HG03354 (cell line): ENCODE measurements at regions not wholly inside any gene's neighbourhood (a gene's known extent, or its start where the extent isn't known, plus 50 kb on each side); places are given as distances from the start of the nearest gene placed in this dataset.

Experiments
- ATAC-seq: cut with Tn5 transposase; IDR thresholded peaks from one replicate; pipeline ENCODE4 v1.9.1; 2021; ENCODE audit warnings: mild to moderate bottlenecking; ENCODE audit not compliant: unreplicated experiment, poor library complexity, severe bottlenecking

GRCh38 chr17:77637818-77638575, 320.5 kb upstream of the TNRC6C start:
- ATAC-seq, result no peak

DNA sequence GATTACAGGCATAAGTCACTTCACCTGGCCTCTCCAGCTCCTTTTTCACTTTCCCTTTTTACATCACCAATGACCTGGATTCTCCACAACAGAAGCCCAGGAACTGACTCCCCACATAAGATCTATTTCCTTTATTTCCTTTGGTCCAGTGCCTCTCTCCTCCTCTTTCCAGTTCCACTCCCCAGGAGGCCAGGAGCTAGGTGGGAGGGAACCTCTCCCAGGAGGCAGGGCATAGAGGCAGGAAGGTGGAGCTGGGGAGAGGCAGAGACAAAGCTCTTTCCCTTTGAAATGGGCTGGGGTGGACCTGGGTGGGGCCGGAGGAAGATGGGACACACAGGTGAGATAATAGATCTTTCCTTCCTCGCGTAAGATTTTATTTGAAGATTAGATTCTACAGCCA, 318.3 kb upstream of the TNRC6C start:
- no peak for ATAC-seq

DNA sequence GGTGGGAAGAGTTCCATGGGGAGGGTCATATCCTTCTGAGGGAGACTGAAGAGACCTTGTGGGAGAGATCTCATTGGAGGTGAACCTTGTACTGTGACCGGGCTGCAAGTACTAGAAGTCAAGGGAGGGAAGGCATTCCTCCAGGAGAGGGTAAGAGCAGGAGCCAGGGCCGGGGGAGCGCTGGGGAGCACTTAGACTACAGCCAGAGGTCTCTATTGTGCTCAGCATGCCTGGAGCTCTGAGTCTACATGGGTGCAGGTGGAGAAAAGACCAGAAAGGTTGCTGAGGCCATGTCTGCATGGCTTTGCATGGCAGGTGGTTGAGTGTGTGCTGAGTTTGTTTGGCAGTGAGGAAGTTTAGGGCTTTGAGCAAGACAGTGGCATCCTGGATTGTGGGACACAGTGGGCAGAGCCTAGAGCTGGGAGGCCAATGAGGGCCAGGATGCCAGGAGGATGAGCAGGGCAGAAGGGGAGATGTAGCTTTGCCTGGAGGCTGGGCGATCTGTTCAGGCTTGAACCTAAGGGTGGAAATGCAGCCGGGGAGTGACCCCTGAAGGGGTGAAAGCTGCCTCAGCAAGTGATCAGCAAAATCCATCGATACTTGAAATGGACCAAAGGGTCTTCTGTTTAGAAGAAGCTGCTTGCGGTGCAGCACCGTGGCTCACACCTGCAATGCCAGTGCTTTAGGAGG, 317.4 kb upstream of the TNRC6C start:
- ATAC-seq, result no peak

- ATAC-seq, result no peak
Measured at GRCh38 chr17:77641718-77642117, 316.8 kb upstream of the TNRC6C start.

- ATAC-seq, result no peak
Measured at GRCh38 chr17:77644181-77645071, 314.1 kb upstream of the TNRC6C start.

- ATAC-seq, result no peak
Measured at GRCh38 chr17:77645072-77646045, 313.1 kb upstream of the TNRC6C start.

DNA sequence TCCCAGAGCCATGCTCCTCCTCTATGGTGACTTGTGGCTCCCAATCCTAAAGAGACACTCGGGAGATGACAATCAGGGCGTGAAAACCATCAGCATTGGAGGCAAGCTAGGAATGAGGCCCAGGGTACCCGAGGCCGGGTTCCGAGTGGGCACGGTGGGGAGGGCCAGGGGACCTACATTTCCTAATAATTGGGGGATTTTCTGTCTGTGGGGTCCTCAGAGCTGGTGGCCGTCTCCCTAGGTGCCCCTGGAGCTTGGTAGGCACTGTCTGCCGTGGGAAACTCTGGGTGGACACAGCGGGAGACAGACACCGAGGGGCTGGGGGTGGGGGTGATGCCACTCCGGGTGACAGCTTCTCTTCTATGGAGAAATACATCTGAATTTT, 312.5 kb upstream of the TNRC6C start:
- no peak for ATAC-seq

GRCh38 chr17:77647531-77647930, 311.0 kb upstream of the TNRC6C start:
- no peak for ATAC-seq

DNA sequence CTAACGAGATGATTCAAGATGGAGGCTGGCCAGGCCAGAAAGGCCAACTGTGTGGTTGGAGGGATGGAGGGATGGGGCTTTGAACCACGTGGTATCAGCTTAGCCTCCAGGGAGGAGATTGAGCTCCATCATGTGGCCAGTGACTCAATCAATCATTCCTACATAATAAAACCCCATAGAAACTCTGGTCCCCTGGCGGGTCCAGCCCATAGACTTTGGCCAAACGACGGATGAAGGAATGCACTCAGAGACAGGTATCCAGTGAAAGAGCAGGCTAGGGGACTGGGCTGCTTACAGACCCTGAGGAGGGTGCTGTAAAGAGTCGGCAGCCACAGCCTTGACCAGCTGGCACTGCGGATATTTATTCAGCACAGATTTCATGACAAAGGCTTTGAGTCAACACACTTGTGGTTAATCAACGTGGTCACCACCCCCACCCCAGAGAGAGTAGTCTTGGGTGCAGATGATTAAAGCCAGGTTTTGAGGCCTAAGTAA, 308.7 kb upstream of the TNRC6C start:
- no peak for ATAC-seq

DNA sequence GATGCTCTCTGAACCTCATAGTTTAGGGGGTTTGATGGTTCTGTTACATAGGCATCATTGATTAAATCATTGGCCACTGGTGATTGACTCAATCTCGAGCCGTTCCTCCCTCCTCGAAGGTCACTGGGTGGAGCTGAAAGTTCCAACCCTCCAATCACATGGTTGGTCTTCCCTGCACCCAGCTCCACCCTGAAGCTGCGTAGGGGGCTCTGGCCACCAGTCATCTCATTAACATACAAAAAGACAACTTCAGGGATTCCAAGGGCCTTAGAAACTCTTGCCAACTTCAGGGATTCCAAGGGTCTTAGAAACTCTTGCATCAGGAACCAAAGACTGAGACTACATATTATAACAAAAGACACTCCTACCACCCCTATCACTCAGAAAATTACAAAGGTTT, 306.5 kb upstream of the TNRC6C start:
- no peak for ATAC-seq

- ATAC-seq, result no peak
Measured at GRCh38 chr17:77654296-77654695, 304.2 kb upstream of the TNRC6C start.

DNA sequence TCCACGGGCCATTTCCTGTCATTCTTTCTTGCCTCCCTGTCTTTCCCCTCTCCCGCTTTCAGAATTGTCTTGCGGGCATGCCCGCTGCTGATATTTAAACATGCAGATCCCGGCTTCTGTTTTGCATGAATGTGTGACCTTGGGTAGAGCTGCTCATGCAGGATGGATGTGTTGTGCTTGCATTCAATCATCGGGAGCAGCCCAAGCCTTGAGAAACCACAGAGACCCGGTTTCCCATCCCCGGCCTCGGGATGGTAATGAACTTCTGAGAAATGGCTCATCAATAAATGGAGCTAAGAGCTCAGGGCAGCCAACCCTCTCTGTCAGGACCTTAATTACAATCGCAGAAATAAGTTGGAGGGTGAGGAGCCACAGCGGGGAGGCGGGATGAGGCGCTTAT, 303.7 kb upstream of the TNRC6C start:
- no peak for ATAC-seq

DNA sequence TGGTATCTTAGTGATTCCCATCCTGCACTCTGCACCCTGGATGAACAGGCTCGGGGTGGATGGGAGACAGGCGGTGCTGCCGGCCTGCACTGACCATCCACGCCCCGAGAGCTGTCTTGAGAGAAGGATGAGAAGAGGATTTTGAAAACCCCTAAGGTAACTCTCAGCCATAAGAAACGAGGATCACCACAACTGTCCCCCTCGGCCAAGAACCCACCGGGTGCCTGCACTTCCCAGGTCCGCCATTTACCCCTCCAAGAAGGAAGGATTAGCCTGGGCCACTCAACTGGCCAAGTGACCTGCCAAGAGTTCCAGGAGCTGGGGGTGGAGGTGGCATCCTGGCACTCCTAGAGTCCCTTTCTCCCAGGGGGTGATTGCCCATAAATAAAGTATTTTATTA, 302.4 kb upstream of the TNRC6C start:
- no peak for ATAC-seq

GRCh38 chr17:77657839-77658238, 300.7 kb upstream of the TNRC6C start:
- no peak for ATAC-seq

DNA sequence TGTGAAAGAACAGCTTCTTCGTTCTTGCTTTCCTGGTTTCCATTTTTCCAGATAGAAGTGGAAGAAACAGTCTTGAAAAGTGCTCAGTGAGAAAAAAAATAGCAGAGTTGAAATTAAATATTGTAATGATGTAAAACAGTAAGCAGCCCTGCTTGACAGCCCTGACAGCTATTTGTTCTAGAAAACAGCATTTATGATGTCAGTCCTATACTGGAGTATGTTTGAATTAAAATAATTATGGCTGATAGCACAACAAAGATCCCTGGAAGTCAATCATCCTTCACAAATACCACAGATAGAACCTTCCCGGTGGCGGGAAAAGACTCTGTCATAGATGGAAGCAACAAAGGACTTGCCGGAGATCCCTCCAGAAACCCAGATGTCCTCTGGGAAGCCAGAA, 298.0 kb upstream of the TNRC6C start:
- ATAC-seq, result no peak

DNA sequence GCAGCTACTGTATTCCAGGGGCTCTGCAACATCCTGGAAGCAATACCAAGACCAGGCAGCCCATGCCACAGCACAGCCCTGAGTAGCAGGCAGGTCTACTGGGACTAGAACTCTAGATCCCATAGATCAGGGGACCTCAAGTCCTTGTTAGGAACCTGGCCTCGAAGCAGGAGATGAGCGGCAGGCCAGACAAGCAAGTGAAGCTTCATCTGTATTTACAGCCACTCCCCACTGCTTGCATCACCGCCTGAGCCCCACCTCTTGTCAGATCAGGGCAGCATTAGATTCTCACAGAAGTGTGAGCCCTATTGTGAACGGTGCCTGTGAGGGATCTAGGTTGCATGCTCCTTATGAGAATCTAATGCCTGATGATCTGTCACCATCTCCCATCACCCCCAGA, 295.7 kb upstream of the TNRC6C start:
- ATAC-seq, result no peak

- no peak for ATAC-seq
Measured at GRCh38 chr17:77664097-77664729, 294.3 kb upstream of the TNRC6C start.

DNA sequence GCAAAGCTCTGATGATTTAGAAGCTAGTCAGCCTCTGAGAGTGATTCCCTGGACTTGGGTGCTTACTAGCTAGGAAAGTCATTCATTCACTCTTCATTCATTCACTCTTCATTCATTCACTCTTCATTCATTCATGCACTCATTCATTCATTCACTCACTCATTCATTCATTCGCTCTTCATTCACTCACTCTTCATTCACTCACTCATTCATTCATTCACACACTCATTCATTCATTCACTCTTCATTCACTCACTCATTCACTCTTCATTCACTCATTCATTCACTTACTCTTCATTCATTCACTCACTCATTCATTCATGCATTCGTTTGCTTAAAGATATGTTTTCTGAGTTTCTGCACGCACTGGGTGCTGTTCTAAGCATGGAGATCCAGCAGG, 292.7 kb upstream of the TNRC6C start:
- ATAC-seq, result no peak

DNA sequence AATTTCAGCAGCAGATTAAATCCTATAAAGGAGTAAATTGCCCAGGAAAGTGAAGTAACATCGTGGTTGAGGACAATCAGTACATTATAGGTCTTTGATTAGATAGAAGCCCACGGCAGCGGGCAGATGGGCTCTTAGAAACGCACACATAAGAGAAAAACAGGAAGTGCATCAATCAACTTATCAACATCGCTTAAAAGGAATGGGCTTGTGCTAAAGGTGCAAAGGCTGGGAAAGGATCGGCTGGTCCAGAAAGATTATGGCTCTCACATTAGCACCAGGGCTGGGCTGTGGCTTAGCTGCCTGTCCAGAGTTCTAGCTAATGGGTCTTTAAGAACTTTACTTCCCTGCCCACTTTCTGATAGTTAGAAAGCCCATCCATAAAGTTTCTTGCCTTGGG, 292.0 kb upstream of the TNRC6C start:
- ATAC-seq, result no peak
